A673 (cell line): ENCODE measurements at regions not wholly inside any gene's neighbourhood (a gene's known extent, or its start where the extent isn't known, plus 50 kb on each side); places are given as distances from the start of the nearest gene placed in this dataset.

ENCODE experiments used
- BruUV-seq: library from RNA; stranded (reverse); fragments of 400-500 nt; replicated peaks from 2 replicates; lab custom pipeline; 2021; lab: Mats Ljungman, UMichigan
- CTCF ChIA-PET: fragments of 300-600 bp; sonication (Branson Sonifier 250); formaldehyde crosslinking; loops from one replicate; lab custom pipeline; 2022; ENCODE audit warnings: antibody characterized with exemption; lab: Charles Lee
- POLR2A ChIA-PET: fragments of 300-600 bp; sonication (Branson Sonifier 250); formaldehyde crosslinking; loops from one replicate; lab custom pipeline; 2022; ENCODE audit warnings: antibody characterized with exemption; ENCODE audit not compliant: low non-redundant PET; lab: Charles Lee
- DNase-seq: peaks from one replicate; pipeline ENCODE4 v3.0.0-alpha.2; 2015; ENCODE audit warnings: low spot score
- H3K27ac ChIP-seq: fragments of 200-600 bp; sonication (generic); 2 replicates; pipeline ENCODE4 v1.5.1; 2016; ENCODE audit warnings: mixed run types, low read depth, mild to moderate bottlenecking, mixed read lengths, antibody characterized with exemption, low read length; ENCODE audit not compliant: poor library complexity, severe bottlenecking
- H3K27me3 ChIP-seq: fragments of 200-600 bp; sonication (generic); replicated peaks from 2 replicates; pipeline ENCODE4 v1.6.1; 2017; ENCODE audit warnings: mixed run types, low read depth, mild to moderate bottlenecking, mixed read lengths, antibody characterized with exemption, low read length; ENCODE audit not compliant: insufficient read depth, poor library complexity
- H3K36me3 ChIP-seq: fragments of 200-600 bp; sonication (generic); 2 replicates; pipeline ENCODE4 v1.6.1; 2016; ENCODE audit warnings: mixed run types, mild to moderate bottlenecking, mixed read lengths, antibody characterized with exemption, low read length; ENCODE audit not compliant: insufficient read depth, poor library complexity, severe bottlenecking
- H3K4me1 ChIP-seq: fragments of 200-600 bp; sonication (generic); 2 replicates; pipeline ENCODE4 v1.6.1; 2017; ENCODE audit warnings: mixed run types, mild to moderate bottlenecking, mixed read lengths, antibody characterized with exemption, low read length; ENCODE audit not compliant: insufficient read depth, poor library complexity, severe bottlenecking
- H3K4me3 ChIP-seq: fragments of 200-600 bp; sonication (generic); 2 replicates; pipeline ENCODE4 v1.5.1; 2016; ENCODE audit warnings: low read depth, mixed run types, mild to moderate bottlenecking, mixed read lengths, low read length; ENCODE audit not compliant: poor library complexity, severe bottlenecking
- H3K9me3 ChIP-seq: fragments of 200-600 bp; sonication (generic); 2 replicates; pipeline ENCODE4 v1.6.1; 2016; ENCODE audit warnings: mixed run types, low read depth, mild to moderate bottlenecking, mixed read lengths, antibody characterized with exemption, low read length; ENCODE audit not compliant: poor library complexity, severe bottlenecking
- EZH2 ChIP-seq: fragments of 200-600 bp; sonication (generic); IDR thresholded peaks from 2 replicates; pipeline ENCODE4 v1.6.1; 2017; ENCODE audit warnings: borderline replicate concordance, low read depth, mild to moderate bottlenecking, mixed read lengths, antibody characterized with exemption, low read length; ENCODE audit not compliant: poor library complexity, severe bottlenecking
- intact Hi-C: fragments of 100-400 bp; cut with micrococcal nuclease; formaldehyde crosslinking; loops from one replicate; pipeline ENCODE4 v1.10.0; 2022; ENCODE audit not compliant: unreplicated experiment
- TF ChIP-seq, protein P1 (sequence below): fragments of 300-800, 200-600 bp; sonication (generic); conservative IDR thresholded peaks from 2 replicates; pipeline ENCODE4 v1.5.1; 2017; ENCODE audit warnings: low read depth, mild to moderate bottlenecking, antibody characterized with exemption, low read length, moderate library complexity, mixed read lengths

DNA sequence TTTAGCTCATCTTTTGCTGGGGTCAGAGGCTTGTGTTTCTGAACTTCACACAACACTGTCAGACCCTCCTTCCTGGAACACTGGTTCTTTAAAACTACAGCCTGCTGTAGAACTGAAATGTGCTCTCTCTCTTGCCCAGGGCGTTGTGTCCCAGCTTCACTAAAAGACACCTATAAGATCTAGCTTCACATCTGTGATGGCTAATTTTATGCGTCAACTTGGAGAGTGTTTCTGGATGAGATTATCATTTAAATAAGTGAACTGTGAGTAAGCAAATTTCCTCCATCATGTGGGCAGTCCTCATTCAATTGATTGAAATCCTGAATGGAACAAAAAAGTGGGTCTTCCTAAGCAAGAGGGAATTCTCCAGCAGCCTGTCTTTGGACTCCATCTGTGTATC lies 140.3 kb downstream of the OSR1 start:
- TF ChIP-seq EZH2 = no peak
- TF ChIP-seq, protein P1, sequence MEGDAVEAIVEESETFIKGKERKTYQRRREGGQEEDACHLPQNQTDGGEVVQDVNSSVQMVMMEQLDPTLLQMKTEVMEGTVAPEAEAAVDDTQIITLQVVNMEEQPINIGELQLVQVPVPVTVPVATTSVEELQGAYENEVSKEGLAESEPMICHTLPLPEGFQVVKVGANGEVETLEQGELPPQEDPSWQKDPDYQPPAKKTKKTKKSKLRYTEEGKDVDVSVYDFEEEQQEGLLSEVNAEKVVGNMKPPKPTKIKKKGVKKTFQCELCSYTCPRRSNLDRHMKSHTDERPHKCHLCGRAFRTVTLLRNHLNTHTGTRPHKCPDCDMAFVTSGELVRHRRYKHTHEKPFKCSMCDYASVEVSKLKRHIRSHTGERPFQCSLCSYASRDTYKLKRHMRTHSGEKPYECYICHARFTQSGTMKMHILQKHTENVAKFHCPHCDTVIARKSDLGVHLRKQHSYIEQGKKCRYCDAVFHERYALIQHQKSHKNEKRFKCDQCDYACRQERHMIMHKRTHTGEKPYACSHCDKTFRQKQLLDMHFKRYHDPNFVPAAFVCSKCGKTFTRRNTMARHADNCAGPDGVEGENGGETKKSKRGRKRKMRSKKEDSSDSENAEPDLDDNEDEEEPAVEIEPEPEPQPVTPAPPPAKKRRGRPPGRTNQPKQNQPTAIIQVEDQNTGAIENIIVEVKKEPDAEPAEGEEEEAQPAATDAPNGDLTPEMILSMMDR = no peak
- Histone ChIP-seq H3K9me3 (no peaks in the 10 kb centered on the region), H3K27me3 (no peaks in the 10 kb centered on the region), H3K36me3 (no peaks in the 10 kb centered on the region), H3K27ac (no peak overlapping the region), H3K4me1 (no peaks in the 10 kb centered on the region), H3K4me3 (no peak overlapping the region)
- no peak for DNase-seq
- no TSS peak for BruUV-seq
- intact Hi-C loops = no loop called here
- ChIA-PET POLR2A (no interaction called here), CTCF (no interaction called here)

DNA sequence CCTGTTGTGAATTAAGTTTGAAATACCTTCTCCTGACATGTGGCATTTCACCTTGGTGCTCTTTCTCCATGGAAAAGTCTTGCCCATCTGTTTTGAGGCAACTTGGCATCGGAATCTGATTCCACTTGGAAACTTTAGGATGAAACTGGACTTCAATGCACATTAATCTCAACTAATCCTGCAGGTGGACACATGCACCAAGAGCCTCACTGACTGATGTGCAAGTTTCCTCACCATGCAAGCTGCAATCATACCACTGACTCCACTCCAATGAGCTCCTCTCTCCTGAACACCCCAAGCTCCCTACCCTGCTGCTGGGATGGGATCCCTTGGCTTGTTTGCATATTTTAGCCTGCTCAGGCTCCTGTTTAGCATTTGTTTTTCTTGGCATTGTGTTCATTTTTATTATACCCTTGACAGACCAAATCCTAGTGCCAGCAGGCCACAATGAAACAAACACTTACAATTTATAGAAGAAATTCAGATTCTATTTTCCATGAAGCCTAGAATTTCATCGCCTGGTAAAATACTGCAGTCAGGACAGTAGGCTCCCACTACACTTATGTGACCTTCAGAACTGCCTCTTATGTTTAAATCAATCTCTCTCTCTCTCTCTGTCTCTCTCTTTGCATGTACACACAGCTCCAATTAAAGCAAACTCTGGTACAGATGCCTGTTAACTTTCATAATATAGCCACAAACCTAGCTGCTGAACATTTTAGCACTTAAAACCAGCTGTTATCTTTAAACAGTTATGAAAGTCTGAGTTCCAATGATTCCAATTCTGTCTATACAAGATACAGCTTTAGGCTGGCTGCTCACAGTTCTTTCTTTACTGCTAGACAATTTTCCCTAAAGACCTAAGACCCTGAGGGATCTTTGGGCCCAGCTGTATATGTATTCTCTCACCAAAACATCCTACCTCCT lies 141.5 kb downstream of the OSR1 start:
- TF ChIP-seq EZH2 = no peak
- TF ChIP-seq, protein P1 = no peak
- no peak for DNase-seq
- H3K4me3 ChIP-seq = no peak overlapping the region
- H3K9me3 ChIP-seq = no peaks in the 10 kb centered on the region
- intact Hi-C loops = no loop called here
- CTCF ChIA-PET = no interaction called here
- H3K27ac ChIP-seq = no peak overlapping the region
- H3K27me3 ChIP-seq = no peaks in the 10 kb centered on the region
- H3K4me1 ChIP-seq = no peaks in the 10 kb centered on the region
- no peaks in the 10 kb centered on the region for H3K36me3 ChIP-seq
- BruUV-seq = no TSS peak
- POLR2A ChIA-PET = interaction anchor here (0.6 kb wide), 1 partner anchor 31 kb away, joined by 4 read pairs; no protein-coding TSS in a partner anchor

DNA sequence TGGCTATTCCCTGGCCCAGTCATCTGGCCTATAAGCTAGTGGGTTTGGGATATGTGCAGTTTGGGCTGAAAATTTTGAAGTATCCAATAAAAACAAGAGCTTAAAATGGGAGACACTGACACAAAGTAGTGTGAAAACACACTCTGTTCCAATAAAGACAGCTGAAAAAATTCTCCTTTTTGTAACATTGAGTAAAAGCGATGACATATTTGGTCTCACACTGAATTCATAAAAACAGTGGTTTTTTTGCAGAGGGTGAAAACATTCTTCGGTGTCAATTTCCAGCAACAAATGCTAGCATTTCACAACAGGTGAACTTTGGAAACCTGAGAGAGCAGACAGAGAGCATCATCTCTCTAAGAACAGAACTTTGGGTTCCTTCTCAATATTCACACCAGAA lies 142.2 kb downstream of the OSR1 start:
- BruUV-seq = no TSS peak
- H3K27me3 ChIP-seq = no peaks in the 10 kb centered on the region
- intact Hi-C loops = no loop called here
- ChIA-PET POLR2A (interaction anchor here (0.6 kb wide), 1 partner anchor 31 kb away, joined by 4 read pairs; no protein-coding TSS in a partner anchor), CTCF (no interaction called here)
- H3K27ac ChIP-seq = no peak overlapping the region
- no peaks in the 10 kb centered on the region for H3K9me3 ChIP-seq
- H3K36me3 ChIP-seq = no peaks in the 10 kb centered on the region
- TF ChIP-seq, protein P1 = no peak
- no peak for TF ChIP-seq EZH2
- H3K4me1 ChIP-seq = no peaks in the 10 kb centered on the region
- no peak overlapping the region for H3K4me3 ChIP-seq
- DNase-seq = no peak
